Activated CD8-positive, alpha-beta T cell treated with anti-CD3 and anti-CD28 coated beads for 36 hours (primary cell): ENCODE measurements at regions not wholly inside any gene's neighbourhood (a gene's known extent, or its start where the extent isn't known, plus 50 kb on each side); places are given as distances from the start of the nearest gene placed in this dataset.

Source experiments
- ATAC-seq: fragments of 200-7000 bp; cut with Tn5 transposase; one replicate; pipeline ENCODE4 v1.10.0; 2021; ENCODE audit warnings: mild to moderate bottlenecking, moderate library complexity
- CTCF ChIA-PET: fragments of 350-600 bp; sonication (Branson Sonifier 250); formaldehyde crosslinking; loops from one replicate; lab custom pipeline; 2021; ENCODE audit warnings: antibody characterized with exemption; lab: Charles Lee
- POLR2A ChIA-PET: fragments of 350-600 bp; sonication (Branson Sonifier 250); formaldehyde crosslinking; loops from one replicate; lab custom pipeline; 2021; ENCODE audit warnings: antibody characterized with exemption; lab: Charles Lee
- DNase-seq: peaks from one replicate; pipeline ENCODE4 v3.0.0-alpha.2; 2020
- H3K27ac Mint-ChIP-seq: one replicate; pipeline ENCODE4 v1.8.0; 2021; ENCODE audit warnings: mild to moderate bottlenecking, mixed read lengths
- H3K27me3 Mint-ChIP-seq: one replicate; pipeline ENCODE4 v1.8.0; 2021; ENCODE audit warnings: mixed read lengths
- H3K36me3 Mint-ChIP-seq: one replicate; pipeline ENCODE4 v1.8.0; 2021; ENCODE audit warnings: low read depth, mixed read lengths
- H3K4me1 Mint-ChIP-seq: one replicate; pipeline ENCODE4 v1.8.0; 2021; ENCODE audit warnings: low read depth, mixed read lengths
- H3K4me3 Mint-ChIP-seq: one replicate; pipeline ENCODE4 v1.8.0; 2021; ENCODE audit warnings: mild to moderate bottlenecking, moderate library complexity, mixed read lengths
- H3K9me3 Mint-ChIP-seq: one replicate; pipeline ENCODE4 v1.8.0; 2021; ENCODE audit warnings: mixed read lengths
- intact Hi-C: fragments of 100-400 bp; cut with micrococcal nuclease; formaldehyde crosslinking; loops from one replicate; pipeline ENCODE4 v1.10.0; 2022
- TF ChIP-seq, protein P1 (sequence below): fragments of 200-600 bp; IDR thresholded peaks from one replicate; pipeline ENCODE4 v1.8.0; 2022; ENCODE audit warnings: antibody characterized with exemption, mild to moderate bottlenecking

DNA sequence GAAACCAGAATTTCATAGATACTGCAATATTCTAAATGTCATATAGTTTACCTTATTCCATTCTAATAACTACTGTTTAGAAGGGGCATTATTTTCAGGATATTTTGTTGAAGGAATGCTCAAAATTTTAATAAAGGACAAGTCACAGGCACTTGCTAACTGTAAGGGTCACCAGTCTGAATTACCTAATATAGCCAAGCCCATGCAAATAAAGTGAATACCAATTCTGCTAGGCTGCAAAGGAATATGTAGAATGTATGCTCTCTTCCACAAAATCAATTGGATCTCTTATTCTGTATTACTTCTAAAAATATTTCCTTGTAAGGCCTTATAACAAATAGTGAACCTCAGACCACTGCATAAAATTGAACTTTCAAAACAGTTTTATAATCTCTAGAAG lies 52.3 kb upstream of the FAT4 start:
- H3K9me3 Mint-ChIP-seq = no peaks in the 10 kb centered on the region
- ATAC-seq = no peak
- no peaks in the 10 kb centered on the region for H3K4me1 Mint-ChIP-seq
- no peak overlapping the region for H3K4me3 Mint-ChIP-seq
- TF ChIP-seq, protein P1, sequence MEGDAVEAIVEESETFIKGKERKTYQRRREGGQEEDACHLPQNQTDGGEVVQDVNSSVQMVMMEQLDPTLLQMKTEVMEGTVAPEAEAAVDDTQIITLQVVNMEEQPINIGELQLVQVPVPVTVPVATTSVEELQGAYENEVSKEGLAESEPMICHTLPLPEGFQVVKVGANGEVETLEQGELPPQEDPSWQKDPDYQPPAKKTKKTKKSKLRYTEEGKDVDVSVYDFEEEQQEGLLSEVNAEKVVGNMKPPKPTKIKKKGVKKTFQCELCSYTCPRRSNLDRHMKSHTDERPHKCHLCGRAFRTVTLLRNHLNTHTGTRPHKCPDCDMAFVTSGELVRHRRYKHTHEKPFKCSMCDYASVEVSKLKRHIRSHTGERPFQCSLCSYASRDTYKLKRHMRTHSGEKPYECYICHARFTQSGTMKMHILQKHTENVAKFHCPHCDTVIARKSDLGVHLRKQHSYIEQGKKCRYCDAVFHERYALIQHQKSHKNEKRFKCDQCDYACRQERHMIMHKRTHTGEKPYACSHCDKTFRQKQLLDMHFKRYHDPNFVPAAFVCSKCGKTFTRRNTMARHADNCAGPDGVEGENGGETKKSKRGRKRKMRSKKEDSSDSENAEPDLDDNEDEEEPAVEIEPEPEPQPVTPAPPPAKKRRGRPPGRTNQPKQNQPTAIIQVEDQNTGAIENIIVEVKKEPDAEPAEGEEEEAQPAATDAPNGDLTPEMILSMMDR = no peak
- ChIA-PET CTCF (no interaction called here), POLR2A (no interaction called here)
- no peaks in the 10 kb centered on the region for H3K36me3 Mint-ChIP-seq
- intact Hi-C loops = no loop called here
- no peaks in the 10 kb centered on the region for H3K27me3 Mint-ChIP-seq
- H3K27ac Mint-ChIP-seq = no peak overlapping the region
- no peak for DNase-seq

DNA sequence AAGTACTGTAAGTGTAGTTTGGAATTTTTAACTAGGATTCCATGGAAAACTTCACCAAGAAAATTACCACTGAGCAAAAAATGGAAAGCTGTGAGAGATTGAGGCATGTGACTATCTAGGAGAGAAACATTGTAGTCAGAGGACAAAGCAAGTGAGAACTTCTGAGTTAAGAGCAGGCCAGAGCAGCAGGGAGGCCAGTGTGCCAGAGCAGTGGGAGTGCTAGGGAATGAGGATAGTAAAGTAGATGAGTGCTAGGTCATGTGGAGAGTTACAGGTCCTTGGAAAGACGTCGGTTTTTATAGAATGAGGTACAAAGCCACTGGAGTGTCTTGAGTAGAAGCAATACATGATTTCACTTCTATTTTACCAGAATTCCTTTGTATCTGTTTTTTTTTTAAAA lies 52.7 kb upstream of the FAT4 start:
- no peaks in the 10 kb centered on the region for H3K4me1 Mint-ChIP-seq
- H3K9me3 Mint-ChIP-seq = no peaks in the 10 kb centered on the region
- ATAC-seq = no peak
- no peak overlapping the region for H3K4me3 Mint-ChIP-seq
- POLR2A ChIA-PET = no interaction called here
- TF ChIP-seq, protein P1 = no peak
- intact Hi-C loops = no loop called here
- H3K27me3 Mint-ChIP-seq = no peaks in the 10 kb centered on the region
- CTCF ChIA-PET = no interaction called here
- H3K27ac Mint-ChIP-seq = no peak overlapping the region
- DNase-seq = no peak
- H3K36me3 Mint-ChIP-seq = no peaks in the 10 kb centered on the region

DNA sequence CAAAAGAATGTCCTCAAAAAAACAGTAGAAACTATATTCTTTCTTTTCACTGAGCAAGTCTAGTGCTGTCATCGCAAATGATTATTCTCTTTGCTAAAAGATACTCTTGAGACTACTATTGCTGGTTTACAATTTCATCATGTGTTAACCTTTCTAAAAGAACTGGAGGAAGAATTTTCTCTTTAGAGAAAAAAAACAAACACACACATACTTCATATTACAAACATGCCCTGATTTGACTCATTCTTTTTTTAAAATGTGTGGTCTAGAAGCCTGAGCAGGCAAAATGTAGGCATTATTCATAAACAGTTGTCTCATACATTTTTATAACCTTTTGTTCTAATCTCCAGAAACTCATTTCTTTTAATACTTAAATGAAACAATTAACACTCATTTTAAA lies 60.6 kb upstream of the FAT4 start:
- no peak overlapping the region for H3K27ac Mint-ChIP-seq
- TF ChIP-seq, protein P1 = no peak
- POLR2A ChIA-PET = no interaction called here
- no peaks in the 10 kb centered on the region for H3K4me1 Mint-ChIP-seq
- H3K9me3 Mint-ChIP-seq = no peaks in the 10 kb centered on the region
- CTCF ChIA-PET = no interaction called here
- DNase-seq = no peak
- ATAC-seq = no peak
- no peaks in the 10 kb centered on the region for H3K36me3 Mint-ChIP-seq
- intact Hi-C loops = no loop called here
- no peak overlapping the region for H3K4me3 Mint-ChIP-seq
- no peaks in the 10 kb centered on the region for H3K27me3 Mint-ChIP-seq

DNA sequence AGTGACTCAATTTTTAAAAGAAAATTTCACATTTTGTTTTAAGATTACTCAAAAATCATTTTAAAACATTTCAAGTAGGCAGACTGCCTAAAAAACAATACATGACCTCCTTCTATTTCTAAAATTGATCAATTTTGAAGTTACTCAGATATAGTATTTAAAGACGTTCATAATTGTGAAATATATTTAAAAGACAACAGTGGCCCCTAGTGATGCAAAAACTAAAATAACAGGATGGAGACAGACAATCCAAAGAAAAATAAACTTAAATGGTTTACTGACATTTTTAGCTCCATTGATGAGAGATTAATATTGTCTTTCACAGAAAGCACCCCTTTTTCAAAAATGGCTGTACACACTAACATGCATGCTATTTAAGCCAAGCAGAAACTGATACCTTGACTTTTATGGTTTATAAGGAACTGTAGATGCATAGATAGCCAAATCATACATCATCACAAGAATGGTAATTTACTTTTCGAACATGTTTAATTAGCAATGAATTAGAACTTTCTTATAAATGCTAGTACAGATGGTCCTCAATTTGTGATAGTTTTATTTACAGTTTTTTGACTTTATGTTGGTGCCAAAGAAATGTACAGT lies 69.8 kb upstream of the FAT4 start:
- Mint-ChIP-seq H3K36me3 (no peaks in the 10 kb centered on the region), H3K27me3 (no peaks in the 10 kb centered on the region), H3K4me3 (no peak overlapping the region), H3K4me1 (no peaks in the 10 kb centered on the region), H3K27ac (no peak overlapping the region), H3K9me3 (no peaks in the 10 kb centered on the region)
- no peak for ATAC-seq
- ChIA-PET POLR2A (no interaction called here), CTCF (no interaction called here)
- TF ChIP-seq, protein P1 = no peak
- DNase-seq = no peak
- intact Hi-C loops = no loop called here

DNA sequence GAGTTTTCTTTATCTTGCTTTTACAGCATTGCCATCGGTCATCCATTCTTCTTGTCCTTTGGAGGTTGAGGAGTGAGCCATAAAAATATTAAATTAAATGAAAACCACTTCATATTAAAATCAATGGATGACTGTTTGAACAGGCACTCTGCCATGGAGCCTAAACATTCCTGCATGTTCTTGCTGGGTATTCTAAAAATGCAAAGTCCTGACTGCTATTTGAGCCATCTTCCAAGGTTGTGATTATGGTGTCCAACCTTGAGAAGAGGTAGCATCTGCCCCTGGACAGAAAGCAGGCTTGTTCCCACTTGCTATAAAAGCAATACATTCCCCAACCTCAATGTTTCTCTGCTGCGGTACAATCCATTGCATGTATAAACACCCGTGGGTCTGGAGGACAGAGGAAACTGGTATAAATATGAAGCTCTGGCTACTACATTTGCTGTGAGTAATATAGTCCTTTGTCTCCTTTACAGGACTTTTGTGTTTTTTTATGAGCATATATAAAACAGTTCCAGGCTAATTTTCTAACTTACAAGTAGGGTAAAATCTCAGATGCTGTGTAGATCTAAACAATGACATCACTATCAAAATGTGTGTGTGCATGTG lies 70.9 kb upstream of the FAT4 start:
- no peak for DNase-seq
- Mint-ChIP-seq H3K9me3 (no peaks in the 10 kb centered on the region), H3K4me3 (no peak overlapping the region), H3K27me3 (no peaks in the 10 kb centered on the region), H3K36me3 (no peaks in the 10 kb centered on the region), H3K27ac (no peak overlapping the region), H3K4me1 (no peaks in the 10 kb centered on the region)
- intact Hi-C loops = no loop called here
- ChIA-PET CTCF (no interaction called here), POLR2A (no interaction called here)
- TF ChIP-seq, protein P1 = no peak
- ATAC-seq = no peak
